ENCODE measurements at regions not wholly inside any gene's neighbourhood (a gene's known extent, or its start where the extent isn't known, plus 50 kb on each side); places are given as distances from the start of the nearest gene placed in this dataset.

DNA sequence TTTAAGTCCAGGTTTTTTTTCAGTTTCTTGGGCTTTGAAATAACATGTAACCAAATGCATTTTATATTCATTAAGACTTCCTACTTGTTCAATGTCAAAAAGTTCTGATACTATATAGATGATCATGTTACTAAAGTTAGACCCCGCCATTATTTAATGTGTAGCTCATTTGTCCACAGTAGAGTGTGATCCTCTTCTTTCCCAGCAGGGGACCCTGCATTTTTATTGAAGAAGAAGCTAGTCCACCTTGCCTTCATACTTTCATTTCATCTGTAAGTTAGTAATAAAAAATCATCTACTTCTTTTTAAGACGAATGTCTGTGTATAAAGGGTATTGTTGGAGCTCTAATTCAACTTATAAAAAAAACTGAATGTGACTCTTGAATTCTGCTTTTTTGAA is 404.6 kb downstream of the SI start:
- no peak for FAIRE-seq
- TF ChIP-seq CTCF (IDR thresholded peaks at IDR 0.05; ENCODE audit: insufficient read depth, missing control alignments) = peak; percentile 28
- no peak for DNase-seq (ENCODE audit: insufficient read length, low spot score)

GRCh38 chr3:164658125-164658524 is 420.2 kb downstream of the SI start:
- TF ChIP-seq CTCF (IDR thresholded peaks at IDR 0.05; ENCODE audit: insufficient read depth, missing control alignments) = no peak
- DNase-seq (ENCODE audit: insufficient read length, low spot score) (no peak), FAIRE-seq (peak; percentile 87)

DNA sequence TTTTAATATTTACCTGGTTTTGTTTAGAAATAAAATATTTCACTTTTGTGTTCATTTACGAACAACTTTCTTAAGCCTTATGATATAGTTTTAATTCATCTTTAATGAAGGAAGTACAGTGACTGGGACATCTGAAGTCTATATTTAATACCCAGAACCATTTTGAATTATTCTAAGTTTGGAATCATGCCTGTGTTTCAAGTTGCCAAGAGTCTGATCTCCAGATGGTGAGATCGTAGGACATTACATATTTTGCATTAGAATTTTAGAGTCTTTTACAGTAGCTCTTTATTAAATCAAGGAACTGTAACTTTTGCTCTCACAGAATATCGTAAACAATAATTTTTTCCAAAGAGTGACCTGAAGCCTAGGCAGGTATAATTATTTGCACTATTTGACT is 420.7 kb downstream of the SI start:
- no peak for FAIRE-seq

GRCh38 chr3:164655462-164655861 is 422.8 kb downstream of the SI start:
- DNase-seq (ENCODE audit: insufficient read length, low spot score) = no peak
- FAIRE-seq = no peak
- no peak for TF ChIP-seq CTCF (IDR thresholded peaks at IDR 0.05; ENCODE audit: insufficient read depth, missing control alignments)

More for the DNA sequence above, 420.7 kb downstream of the SI start:
- no peak for TF ChIP-seq CTCF (IDR thresholded peaks at IDR 0.05; ENCODE audit: insufficient read depth, missing control alignments)
- DNase-seq (ENCODE audit: insufficient read length, low spot score) = no peak

GRCh38 chr3:164641071-164641470 is 437.2 kb downstream of the SI start:
- DNase-seq (ENCODE audit: insufficient read length, low spot score) (no peak), FAIRE-seq (no peak)
- TF ChIP-seq CTCF (IDR thresholded peaks at IDR 0.05; ENCODE audit: insufficient read depth, missing control alignments) = no peak

GRCh38 chr3:164640591-164640990 is 437.7 kb downstream of the SI start:
- no peak for TF ChIP-seq CTCF (IDR thresholded peaks at IDR 0.05; ENCODE audit: insufficient read depth, missing control alignments)
- no peak for DNase-seq (ENCODE audit: insufficient read length, low spot score)
- no peak for FAIRE-seq

- FAIRE-seq (no peak), DNase-seq (ENCODE audit: insufficient read length, low spot score) (no peak)
- TF ChIP-seq CTCF (IDR thresholded peaks at IDR 0.05; ENCODE audit: insufficient read depth, missing control alignments) = no peak
Measured at GRCh38 chr3:164620956-164621355, 457.3 kb downstream of the SI start.
